B cell (primary cell): ENCODE measurements at regions not wholly inside any gene's neighbourhood (a gene's known extent, or its start where the extent isn't known, plus 50 kb on each side); places are given as distances from the start of the nearest gene placed in this dataset.

Experiments used
- CTCF ChIP-seq: fragments of 200-600 bp; IDR thresholded peaks from one replicate; pipeline ENCODE4 v1.8.0; 2022; ENCODE audit warnings: antibody characterized with exemption, mild to moderate bottlenecking
- EZH2 ChIP-seq: IDR thresholded peaks from 2 replicates; pipeline ENCODE4 v1.6.1; 2012; ENCODE audit warnings: borderline replicate concordance, low read depth, mild to moderate bottlenecking, moderate library complexity, low read length; ENCODE audit not compliant: insufficient read depth, poor library complexity, severe bottlenecking

GRCh38 chr9:127561491-127562278 is 50.4 kb upstream of the STXBP1 start:
- no peak for TF ChIP-seq CTCF
- TF ChIP-seq EZH2: no peak
